Glutamatergic neuron (in vitro differentiated cells): ENCODE measurements at regions not wholly inside any gene's neighbourhood (a gene's known extent, or its start where the extent isn't known, plus 50 kb on each side); places are given as distances from the start of the nearest gene placed in this dataset.

Experiments used
- DNase-seq: peaks from one replicate; pipeline ENCODE4 v3.0.0; 2022
- H3K27ac Mint-ChIP-seq: one replicate; pipeline ENCODE4 v1.8.0; 2020; ENCODE audit warnings: mild to moderate bottlenecking, mixed read lengths, inconsistent platforms; ENCODE audit not compliant: unreplicated experiment
- H3K27me3 Mint-ChIP-seq: one replicate; pipeline ENCODE4 v1.8.0; 2020; ENCODE audit warnings: mild to moderate bottlenecking, moderate library complexity, mixed read lengths, inconsistent platforms; ENCODE audit not compliant: unreplicated experiment
- H3K36me3 Mint-ChIP-seq: one replicate; pipeline ENCODE4 v1.8.0; 2020; ENCODE audit warnings: mild to moderate bottlenecking, mixed read lengths, inconsistent platforms; ENCODE audit not compliant: unreplicated experiment
- H3K4me1 Mint-ChIP-seq: one replicate; pipeline ENCODE4 v1.8.0; 2020; ENCODE audit warnings: mild to moderate bottlenecking, low read depth, mixed read lengths, inconsistent platforms; ENCODE audit not compliant: unreplicated experiment
- H3K4me3 Mint-ChIP-seq: one replicate; pipeline ENCODE4 v1.8.0; 2020; ENCODE audit warnings: mild to moderate bottlenecking, mixed read lengths, inconsistent platforms; ENCODE audit not compliant: unreplicated experiment
- H3K9me3 Mint-ChIP-seq: one replicate; pipeline ENCODE4 v1.8.0; 2020; ENCODE audit warnings: mild to moderate bottlenecking, moderate library complexity, mixed read lengths, inconsistent platforms; ENCODE audit not compliant: unreplicated experiment
- CTCF ChIP-seq: fragments of 200-600 bp; sonication (generic); IDR thresholded peaks from one replicate; pipeline ENCODE4 v1.5.0; 2021; ENCODE audit not compliant: partially characterized antibody, unreplicated experiment

DNA sequence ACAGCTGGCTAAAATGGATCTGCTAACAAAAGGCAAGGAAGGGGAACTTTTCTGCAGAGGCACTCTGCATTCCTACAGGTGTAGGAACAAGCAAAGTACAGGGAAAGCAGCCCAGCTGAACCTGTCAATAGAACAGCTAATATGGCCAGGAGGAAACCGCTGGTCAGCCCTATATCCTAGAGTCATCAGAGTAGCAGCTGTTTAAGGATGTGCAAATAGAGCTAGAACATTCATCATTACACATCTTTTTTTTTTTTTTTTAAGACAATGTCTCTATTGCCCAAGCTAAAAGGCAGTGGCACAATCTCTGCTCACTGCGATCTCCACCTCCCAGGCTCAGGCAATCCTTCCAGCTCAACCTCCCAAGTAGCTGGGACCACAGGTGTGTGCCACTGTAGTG lies 163.0 kb downstream of the BTC start:
- Mint-ChIP-seq H3K4me1 (no peaks in the 10 kb centered on the region), H3K36me3 (no peaks in the 10 kb centered on the region), H3K9me3 (no peaks in the 10 kb centered on the region), H3K4me3 (no peak overlapping the region), H3K27ac (no peak overlapping the region), H3K27me3 (no peaks in the 10 kb centered on the region)
- no peak for TF ChIP-seq CTCF
- DNase-seq, result no peak

DNA sequence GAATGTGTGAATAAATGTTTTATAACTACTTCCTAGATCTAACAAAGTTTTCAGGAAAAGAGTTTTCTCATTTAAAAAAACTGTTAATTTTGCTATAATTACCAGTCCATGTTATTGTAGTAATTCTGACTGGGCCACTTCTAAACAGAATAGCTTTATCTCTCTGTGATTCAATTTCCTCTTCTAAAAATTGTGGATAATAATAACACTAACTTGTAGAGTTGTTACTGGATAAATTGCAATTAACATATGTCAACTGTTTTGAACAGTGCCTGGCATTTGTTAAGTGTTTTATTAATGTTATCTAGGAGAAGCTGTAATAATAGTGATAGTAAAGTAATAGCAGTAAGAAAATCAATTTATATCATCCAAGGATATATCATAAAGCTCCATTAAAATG lies 162.3 kb downstream of the BTC start:
- Mint-ChIP-seq H3K36me3 (no peaks in the 10 kb centered on the region), H3K4me3 (no peak overlapping the region), H3K4me1 (no peaks in the 10 kb centered on the region), H3K27me3 (no peaks in the 10 kb centered on the region), H3K9me3 (no peaks in the 10 kb centered on the region), H3K27ac (no peak overlapping the region)
- DNase-seq, result no peak
- no peak for TF ChIP-seq CTCF

DNA sequence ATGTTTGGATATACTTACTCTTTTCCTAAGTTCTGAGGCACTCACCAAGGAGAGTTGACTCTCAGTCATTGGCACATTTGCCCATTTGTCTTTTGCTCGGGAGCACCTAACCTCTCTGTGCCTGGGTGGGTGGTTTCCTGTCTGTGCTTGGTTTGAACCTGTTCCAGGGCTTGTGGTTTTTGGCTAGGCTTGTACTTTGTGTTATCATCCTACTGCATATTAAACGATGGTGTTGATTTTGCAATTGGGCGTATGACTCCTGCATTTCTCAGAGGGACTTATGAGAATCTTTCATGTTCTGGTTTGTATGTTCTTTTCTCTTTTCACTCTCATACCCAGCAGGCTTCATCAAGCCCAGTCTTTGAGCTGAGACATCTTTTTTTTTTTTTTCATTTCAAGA lies 161.7 kb downstream of the BTC start:
- Mint-ChIP-seq H3K27ac (no peak overlapping the region), H3K36me3 (no peaks in the 10 kb centered on the region), H3K27me3 (no peaks in the 10 kb centered on the region), H3K9me3 (no peaks in the 10 kb centered on the region), H3K4me3 (no peak overlapping the region), H3K4me1 (no peaks in the 10 kb centered on the region)
- no peak for DNase-seq
- TF ChIP-seq CTCF, result no peak

- Mint-ChIP-seq H3K27me3 (no peaks in the 10 kb centered on the region), H3K36me3 (no peaks in the 10 kb centered on the region), H3K9me3 (no peaks in the 10 kb centered on the region), H3K4me1 (no peaks in the 10 kb centered on the region), H3K27ac (no peak overlapping the region), H3K4me3 (no peak overlapping the region)
- TF ChIP-seq CTCF, result no peak
- no peak for DNase-seq
Measured at GRCh38 chr4:74635074-74635473, 159.2 kb downstream of the BTC start.

GRCh38 chr4:74635490-74636123 lies 158.7 kb downstream of the BTC start:
- Mint-ChIP-seq H3K27ac (no peak overlapping the region), H3K27me3 (no peaks in the 10 kb centered on the region), H3K36me3 (no peaks in the 10 kb centered on the region), H3K4me3 (no peak overlapping the region), H3K9me3 (no peaks in the 10 kb centered on the region), H3K4me1 (no peaks in the 10 kb centered on the region)
- TF ChIP-seq CTCF, result no peak
- DNase-seq, result no peak
